Retinal pigment epithelial cell (primary cell): ENCODE measurements at regions not wholly inside any gene's neighbourhood (a gene's known extent, or its start where the extent isn't known, plus 50 kb on each side); places are given as distances from the start of the nearest gene placed in this dataset.

ENCODE experiments used
- DNase-seq: peaks from one replicate; pipeline ENCODE4 v3.0.0-alpha.2; 2010; ENCODE audit warnings: low read depth
- H3K4me3 ChIP-seq: 2 replicates; pipeline ENCODE4 v1.5.1; 2011; ENCODE audit warnings: mild to moderate bottlenecking, low read length, control low read depth, moderate library complexity
- CTCF ChIP-seq: conservative IDR thresholded peaks from 2 replicates; pipeline ENCODE4 v1.5.1; 2011; ENCODE audit warnings: low read depth, low read length, control low read depth, inconsistent platforms

GRCh38 chr2:111652681-111653080 lies 231.3 kb downstream of the ANAPC1 start:
- H3K4me3 ChIP-seq, result no peak overlapping the region
- TF ChIP-seq CTCF, result no peak
- DNase-seq, result no peak

GRCh38 chr2:111653103-111653624 lies 230.8 kb downstream of the ANAPC1 start:
- H3K4me3 ChIP-seq, result no peak overlapping the region
- no peak for TF ChIP-seq CTCF
- no peak for DNase-seq

- DNase-seq, result no peak
- no peak overlapping the region for H3K4me3 ChIP-seq
- TF ChIP-seq CTCF, result no peak
Observed at GRCh38 chr2:111653913-111654312, 230.1 kb downstream of the ANAPC1 start.

GRCh38 chr2:111654829-111655228 lies 229.2 kb downstream of the ANAPC1 start:
- no peak overlapping the region for H3K4me3 ChIP-seq
- DNase-seq, result no peak
- TF ChIP-seq CTCF, result no peak

- H3K4me3 ChIP-seq, result no peak overlapping the region
- no peak for DNase-seq
- TF ChIP-seq CTCF, result no peak
Observed at GRCh38 chr2:111656436-111656835, 227.6 kb downstream of the ANAPC1 start.

GRCh38 chr2:111656894-111657293 lies 227.1 kb downstream of the ANAPC1 start:
- H3K4me3 ChIP-seq, result no peak overlapping the region
- DNase-seq, result no peak
- TF ChIP-seq CTCF, result no peak

GRCh38 chr2:111657351-111657975 lies 226.5 kb downstream of the ANAPC1 start:
- no peak for DNase-seq

More at GRCh38 chr2:111657351-111657975, 226.5 kb downstream of the ANAPC1 start:
- H3K4me3 ChIP-seq, result no peak overlapping the region
- TF ChIP-seq CTCF, result no peak
